Islet precursor cell (in vitro differentiated cells): ENCODE measurements at regions not wholly inside any gene's neighbourhood (a gene's known extent, or its start where the extent isn't known, plus 50 kb on each side); places are given as distances from the start of the nearest gene placed in this dataset.

Source experiments
- DNase-seq: peaks from one replicate; pipeline ENCODE4 v3.0.0-alpha.2; 2018

DNA sequence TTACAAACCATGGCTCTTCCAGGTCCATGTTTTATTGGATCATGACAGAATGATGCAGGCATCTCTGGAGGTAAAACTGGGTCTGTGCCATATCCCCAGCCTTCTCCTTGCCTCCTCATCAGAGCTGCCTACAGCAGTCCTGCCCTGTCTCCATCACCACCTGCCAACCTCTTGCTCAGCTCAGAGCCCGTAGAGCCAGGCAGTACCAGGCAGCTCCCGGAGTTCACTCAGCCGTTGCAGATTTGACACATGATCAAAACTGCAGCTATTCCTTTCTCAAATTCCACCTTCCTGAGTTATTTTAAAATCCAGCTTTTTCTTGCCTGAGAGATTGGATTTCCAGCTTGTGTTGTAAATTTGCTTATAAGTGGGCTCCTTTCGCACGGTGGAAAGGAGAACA is 218.2 kb upstream of the CELF4 start:
- no peak for DNase-seq

DNA sequence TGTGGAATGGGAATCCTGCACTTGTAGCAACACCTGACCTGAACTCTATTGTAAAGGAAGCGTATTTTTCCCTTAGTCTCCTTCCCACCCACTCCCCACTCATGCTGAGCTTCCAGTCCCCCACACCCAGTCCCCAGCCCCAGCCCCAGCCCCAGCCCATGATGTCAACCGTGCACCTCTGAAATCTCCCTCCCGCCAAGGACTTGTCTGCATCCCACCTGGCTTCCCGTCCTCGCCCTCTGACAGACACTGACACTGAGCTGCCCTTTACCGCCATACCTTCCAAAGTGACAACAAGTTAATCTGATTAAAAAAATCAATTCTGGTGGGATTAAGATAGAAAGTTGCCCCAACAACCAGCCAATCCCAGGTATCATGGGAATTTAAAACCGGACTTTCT is 213.6 kb upstream of the CELF4 start:
- no peak for DNase-seq

DNA sequence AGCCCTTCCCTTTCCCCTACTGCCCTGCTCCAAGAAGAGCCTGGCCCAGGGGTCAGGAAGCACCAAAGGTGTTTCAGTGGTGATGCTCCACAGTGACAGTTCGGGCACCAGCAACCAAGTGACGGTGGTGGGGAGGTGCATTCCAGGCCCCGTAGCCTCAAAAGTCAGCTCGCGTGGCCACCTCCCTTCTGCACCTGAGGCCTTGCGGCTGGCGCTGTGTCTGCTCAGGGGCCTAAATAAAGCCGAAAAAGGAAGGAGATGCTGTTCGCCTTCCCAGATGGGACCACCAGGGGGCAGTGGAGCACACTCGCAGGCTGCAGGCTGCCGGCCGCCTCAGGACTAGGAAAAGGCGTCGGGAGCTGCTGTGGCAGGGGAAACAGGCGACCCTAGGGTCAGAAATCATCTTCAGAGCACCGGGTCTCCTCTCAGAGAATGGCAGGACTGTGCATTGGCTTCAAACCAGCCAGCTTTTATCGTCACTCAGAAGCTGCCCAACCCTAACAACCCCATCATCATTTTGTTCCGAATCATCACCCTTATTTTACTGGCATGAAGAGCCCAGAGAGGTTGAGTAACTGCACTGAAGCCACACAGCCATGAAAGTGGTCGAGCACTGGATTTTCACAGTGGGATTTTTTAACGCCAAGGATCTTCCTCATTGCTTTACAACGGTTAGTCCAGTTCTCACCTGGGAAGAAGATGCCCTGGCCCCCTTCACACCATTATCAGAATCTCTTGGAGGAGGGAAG is 213.0 kb upstream of the CELF4 start:
- DNase-seq, result peak; percentile 88

DNA sequence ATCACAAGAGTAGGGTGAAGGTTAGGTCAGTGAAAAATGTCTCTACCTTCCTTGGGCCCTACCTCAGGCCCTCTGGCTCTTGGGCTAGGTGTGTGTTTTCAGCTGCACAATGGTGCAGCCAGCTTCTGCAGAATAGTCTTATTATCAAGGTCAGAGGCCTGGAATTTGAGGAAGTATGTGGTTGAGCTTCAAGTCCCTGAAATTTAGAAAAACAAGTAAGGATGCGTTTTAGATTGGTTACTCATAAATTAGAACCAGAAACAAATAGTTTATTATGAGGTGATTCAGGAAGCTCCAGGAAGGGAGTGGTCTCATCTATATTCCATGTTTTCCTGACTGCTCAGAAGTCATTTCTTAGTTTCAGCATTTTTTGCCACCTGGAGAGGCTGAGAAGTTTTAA is 204.2 kb upstream of the CELF4 start:
- no peak for DNase-seq

DNA sequence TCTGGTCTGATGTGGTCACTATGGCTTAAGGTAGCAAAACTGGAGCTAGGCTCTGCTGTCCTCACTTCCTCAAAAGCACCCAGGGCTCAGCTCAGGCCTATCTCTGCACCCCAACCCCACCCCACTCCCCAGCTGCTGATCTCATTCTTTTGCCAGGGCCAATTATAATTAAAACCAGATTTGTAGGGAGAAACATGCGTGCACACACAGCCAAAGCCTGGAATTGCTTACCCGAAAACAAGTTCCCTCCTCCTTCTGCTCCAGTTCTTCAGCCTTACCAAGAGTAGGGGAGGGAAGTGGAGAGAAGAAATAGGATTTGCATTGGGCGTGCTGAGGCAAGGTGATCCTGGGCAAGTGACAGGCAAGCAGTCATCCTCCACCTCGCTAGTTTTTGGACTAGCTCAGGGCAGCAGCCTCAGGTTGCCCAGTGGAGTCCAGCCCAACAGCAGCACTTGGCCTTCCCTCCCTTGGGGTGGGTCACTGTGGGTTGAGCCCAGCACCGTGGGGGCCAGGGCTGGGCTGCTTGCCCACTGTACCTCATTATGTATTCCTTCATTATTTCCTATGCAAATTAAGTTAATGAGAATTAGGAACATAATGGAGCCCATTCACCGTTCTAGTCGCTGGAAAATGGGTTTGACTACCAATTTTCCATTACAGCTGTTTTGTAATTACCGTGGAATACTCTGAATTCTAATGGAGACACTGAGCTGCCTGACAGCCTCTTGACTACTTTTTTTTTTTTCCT is 199.1 kb upstream of the CELF4 start:
- no peak for DNase-seq

DNA sequence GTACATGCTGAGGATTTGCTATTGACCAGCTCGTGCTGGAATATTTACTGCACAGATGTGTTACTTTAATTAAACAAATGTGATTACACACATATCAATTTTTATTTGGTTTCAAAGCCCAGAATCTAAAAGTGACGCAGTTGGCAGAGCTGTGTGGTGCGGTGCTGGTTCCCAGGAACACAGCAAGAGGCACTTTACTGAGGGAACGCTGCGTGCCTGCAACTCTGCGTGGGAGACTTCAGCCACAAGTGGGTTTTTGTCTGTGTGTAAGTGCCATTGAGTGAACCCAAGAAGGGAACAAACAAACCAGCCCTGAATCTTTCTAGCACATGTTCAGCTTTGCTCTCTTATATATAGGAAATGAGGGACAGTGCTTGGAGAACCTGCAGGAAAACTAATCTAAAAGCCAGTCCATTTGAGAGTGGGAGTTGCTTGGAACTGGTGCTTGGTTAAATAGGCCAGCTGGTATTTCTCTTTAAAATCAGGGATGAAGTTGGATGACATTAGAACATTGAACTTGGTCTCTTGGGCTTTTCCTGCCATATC is 196.6 kb upstream of the CELF4 start:
- DNase-seq, result no peak

DNA sequence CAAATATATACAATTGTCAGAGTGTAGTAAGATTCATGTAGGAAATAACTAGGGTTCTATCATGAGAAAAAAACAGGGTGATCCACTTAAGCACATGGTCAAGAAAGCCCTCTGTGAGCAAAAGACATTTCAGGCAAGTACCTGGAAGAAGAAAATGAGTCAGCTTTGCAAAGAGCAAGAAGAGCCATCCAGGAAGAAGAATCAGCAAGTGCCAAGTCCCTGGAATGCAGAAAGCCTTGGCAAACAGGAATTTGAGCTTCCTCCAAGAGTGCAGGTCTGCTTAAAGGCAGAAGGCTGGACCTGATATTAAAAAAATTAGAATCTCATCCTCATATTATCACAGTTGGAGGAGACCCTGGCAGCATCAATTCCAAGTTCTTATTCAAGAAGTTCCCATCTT is 188.5 kb upstream of the CELF4 start:
- no peak for DNase-seq

DNA sequence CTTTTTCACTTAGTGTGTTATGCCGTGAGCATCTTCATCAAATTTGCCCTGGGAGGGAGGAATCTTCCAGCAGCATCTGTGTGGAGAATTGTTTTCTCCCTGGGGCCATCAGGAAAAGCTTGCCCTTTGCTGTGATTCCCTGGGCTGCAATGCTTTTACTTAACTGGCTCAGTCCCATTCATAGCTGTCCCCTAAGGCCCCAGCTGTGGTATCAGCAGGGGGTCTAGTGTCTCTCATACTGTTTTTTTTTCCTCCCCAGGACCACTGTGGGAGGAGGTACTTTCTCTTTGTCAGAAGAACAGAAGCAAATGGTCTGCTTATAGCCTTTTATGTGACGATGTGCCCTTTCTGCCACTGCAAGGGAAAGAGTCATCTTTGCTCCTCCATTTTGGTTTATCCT is 176.8 kb upstream of the CELF4 start:
- DNase-seq, result no peak

DNA sequence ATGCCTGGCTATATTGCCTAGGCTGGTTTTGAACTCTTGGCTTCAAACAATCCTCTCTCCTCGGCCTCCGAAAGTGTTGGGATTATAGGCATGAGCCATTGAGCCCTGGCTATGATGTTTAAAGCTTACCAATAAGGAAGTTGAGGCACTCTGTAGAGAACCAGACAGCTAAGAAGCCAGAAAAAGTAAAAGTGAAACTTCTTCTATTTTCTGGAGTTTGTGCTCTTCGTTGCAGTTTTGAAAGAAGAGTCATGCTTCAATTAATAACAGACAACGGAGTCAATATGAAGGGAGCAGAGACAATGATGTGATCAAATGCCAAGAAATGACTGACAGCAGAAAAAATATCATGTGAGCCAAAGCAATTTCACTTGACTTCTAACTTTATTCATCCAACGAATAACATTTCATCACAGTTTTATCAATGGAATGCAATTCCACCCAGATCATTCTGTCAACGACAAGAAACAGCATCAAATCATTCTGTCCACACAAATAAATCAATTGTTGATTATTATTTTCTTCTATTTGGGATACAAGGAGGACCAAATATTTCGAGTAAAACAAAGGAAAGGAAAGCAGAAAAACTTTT is 175.5 kb upstream of the CELF4 start:
- no peak for DNase-seq

DNA sequence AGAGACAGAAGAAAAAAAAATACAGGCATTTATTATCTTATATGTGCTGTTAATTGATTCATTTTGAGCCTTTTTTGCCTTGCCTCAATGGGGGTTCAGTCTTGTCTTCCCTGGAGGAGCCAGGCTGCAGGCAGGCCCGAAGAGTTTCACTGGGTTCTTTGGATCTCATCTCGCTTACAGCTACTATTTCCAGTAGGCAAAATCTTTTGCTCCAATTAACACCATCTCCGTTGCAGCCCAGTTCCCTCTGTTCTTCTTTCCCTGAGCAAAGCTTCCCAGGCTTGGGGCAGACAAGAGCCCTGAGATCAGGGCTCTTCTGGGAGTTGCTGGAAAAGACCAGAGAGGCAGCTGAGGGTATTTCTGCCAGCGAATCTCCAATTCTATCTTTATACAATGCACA is 168.8 kb upstream of the CELF4 start:
- DNase-seq, result no peak

DNA sequence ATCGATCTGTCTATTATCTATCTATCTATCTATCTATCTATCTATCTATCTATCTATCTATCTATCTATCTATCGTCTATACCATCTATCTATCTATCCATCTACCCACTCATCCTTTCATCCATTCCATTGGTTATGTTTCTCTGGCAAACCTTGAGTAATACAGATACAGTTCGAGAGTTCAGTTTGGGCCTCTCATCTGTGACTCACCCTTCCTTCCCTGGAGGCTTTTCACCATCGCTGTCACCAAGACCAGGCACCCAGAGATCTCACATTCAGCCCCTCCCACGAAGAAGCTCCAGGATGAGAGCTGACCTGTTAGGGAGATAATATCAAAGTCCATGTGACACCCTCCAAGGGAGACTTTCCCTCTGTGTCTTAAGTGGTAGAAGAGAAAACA is 164.1 kb upstream of the CELF4 start:
- DNase-seq, result no peak

DNA sequence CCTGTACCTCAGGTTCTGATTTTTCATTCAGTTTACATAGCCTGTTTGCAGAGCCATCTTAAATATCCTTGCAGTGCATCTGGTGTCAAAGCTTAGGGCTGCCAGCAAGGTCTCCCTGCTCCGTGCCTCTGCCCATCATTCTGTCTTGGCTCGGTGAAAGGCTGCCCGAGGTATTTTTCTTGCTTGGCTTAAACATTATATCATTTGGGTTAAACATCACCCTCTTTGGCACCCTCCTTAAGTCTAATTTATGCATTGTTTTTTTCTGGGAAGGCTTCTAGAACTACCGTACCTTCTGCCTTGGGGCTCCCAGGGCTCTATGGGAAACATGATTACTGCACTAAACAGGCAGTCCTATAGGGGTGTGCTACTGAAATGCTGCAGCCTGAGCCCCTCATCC is 158.6 kb upstream of the CELF4 start:
- DNase-seq, result no peak

DNA sequence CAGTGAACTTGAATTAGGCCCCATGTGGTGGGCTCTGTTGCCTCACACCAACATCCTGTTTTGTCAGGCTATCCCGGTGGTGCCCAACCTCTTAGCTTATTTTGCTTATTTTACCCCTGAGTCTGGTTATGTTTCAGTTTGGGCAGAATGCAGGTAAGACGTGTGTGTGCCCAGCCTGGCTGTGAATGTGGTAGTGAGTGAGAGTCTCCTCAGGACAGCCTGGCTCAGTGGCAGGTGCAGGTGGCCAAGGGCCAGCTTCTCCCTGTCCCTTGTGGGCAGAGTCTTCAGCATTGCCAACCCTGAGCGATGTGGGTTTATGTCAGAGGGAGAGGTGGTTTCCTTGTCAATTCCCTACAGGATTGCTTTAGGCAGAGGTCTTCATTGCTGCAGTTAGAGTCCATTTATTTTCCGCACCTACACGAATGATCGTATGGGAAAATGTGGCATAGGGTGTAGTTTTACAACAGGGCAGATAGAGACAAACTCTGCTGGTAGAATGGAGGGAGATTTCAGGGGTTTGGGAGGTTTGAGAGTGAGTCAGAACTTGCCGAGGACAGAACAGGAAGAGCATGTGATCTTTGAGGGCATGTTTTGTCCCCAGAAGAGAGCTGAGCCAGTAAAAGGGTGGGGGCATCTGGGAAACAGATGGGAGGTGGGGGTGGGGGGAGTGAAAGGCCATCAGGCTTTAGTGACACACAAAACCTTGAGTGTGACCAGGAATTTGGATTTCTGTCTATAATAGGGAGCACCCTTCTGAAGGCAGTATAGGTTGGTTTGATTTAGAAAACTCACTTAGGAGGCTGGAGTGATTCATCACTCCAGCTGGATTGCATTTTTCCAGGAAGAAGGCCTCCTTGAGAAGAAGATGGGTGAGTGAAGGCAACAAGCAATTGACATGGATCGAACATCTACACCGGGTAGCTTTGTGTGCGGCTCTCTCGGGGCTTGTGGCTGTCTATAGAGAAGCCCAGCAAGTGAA is 156.2 kb upstream of the CELF4 start:
- DNase-seq, result no peak

DNA sequence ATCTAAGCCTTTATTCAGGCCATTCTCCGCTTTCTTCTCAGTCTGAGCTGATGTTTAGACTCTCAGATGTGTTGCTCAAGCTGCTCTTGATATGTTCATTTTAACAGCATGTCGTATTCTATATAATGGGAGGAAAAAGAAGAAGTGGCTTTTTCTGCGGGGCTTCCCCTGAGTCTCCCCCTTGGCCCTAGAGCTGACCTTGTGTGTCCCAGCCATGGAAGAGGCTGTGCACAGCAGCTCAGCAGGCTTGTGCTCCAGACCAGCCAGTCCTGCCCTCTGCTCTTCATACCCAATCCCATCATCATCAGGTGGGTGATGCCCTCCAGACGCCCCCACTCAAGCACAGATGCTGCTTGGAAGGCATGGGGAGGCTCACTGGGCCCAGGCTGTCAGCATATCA is 155.1 kb upstream of the CELF4 start:
- DNase-seq, result no peak

DNA sequence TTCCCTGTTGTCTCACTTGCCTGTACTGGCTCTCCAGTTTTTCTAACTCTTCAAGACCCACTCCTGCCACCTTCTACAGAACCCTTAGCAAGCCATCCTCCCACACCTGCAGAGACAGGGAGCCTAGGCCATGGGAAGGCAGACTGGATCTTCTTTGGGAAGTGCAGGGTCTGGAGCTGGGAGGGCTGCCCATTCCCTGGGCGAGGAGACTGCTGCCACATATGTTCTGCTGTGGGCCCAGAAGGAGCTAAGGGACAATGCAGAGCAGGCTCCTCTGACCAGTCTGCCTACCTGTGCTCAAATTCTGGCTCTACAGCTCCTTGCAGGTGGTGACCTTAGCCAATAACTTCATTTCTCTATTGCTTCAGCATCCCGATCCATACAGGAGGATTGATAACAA is 152.1 kb upstream of the CELF4 start:
- no peak for DNase-seq

DNA sequence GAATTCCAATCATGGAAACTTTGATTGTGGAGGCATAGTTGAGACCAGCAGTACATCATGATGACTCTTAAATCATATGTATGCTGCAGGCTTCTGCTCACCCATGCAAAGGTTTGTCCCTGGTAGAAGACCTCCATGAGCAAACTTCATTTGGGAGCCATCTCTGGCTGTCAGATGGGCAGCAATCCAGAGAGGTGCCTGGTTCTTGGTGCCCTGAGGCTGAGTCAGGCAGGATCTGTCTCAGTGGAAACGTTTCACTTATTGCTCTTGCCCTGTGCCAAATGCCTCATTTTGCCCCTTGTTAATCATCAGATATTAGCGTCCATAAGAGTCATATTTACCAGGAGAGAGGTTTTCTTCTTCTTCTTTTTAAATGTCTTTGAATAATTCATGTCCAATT is 151.5 kb upstream of the CELF4 start:
- no peak for DNase-seq

DNA sequence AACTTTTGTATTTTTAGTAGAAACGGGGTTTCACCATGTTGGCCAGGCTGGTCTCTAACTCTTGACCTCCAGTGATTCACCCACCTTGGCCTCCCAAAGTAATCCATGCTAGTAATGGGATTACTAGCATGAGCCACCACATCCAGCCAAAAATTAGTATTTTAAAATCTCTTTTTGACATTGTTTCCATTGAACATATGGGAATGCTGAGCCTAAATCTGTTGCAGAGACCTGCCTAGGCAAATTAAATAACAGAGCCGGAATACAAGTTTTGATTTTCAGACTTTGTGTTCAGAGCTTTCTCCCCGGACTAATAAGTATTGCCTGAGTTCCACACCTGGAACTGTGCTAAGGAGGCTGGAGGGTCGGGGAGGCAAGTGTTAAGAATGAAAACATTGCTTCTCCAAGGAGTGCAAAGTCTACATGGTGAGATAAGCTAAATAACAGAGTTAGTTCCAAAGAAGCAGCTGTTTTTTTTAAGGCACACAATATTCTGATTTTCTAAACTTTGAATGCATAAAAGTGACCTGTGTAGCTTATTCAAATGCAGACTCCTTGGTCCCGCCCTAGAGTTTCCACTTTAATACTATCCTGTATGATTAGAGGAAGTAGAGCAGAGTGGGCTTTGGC is 150.6 kb upstream of the CELF4 start:
- DNase-seq, result no peak

DNA sequence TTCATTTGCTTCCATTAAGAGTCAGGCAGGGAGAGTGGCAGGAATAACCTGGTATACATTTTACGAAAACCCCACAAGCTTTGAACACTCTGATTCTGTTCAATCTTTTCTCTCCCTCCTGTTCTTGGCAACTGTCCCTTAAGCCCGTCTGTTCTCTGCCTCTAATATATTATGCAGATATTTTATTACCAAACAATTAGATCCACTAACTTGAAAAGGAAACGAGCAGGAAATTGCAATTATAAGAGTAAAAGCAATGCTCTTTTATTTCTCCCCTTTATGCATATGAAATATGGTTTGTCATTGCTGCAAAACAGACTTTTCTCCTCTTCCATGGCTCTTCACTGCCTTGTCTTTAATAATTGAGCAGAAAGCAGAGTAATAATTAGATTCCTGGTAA is 149.1 kb upstream of the CELF4 start:
- DNase-seq, result no peak

DNA sequence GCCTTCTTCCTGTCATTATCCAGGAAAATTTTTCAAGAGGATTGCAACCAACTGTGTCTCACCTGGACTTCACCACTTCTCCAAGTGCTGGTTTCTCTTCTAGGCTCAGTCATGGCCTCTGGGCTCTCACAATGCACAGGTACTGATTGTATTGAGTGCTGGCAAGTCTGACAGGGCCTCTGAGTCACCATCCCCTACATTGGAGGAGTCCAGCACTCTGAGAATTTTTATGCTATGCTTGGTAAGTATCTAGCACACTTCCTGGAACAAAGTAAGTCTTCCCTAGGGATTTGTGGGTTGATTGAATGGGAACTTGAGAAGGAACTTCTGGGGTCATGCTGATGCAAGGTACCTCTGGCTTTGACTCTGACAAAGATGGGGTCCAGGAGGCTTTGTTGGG is 147.2 kb upstream of the CELF4 start:
- DNase-seq, result no peak

DNA sequence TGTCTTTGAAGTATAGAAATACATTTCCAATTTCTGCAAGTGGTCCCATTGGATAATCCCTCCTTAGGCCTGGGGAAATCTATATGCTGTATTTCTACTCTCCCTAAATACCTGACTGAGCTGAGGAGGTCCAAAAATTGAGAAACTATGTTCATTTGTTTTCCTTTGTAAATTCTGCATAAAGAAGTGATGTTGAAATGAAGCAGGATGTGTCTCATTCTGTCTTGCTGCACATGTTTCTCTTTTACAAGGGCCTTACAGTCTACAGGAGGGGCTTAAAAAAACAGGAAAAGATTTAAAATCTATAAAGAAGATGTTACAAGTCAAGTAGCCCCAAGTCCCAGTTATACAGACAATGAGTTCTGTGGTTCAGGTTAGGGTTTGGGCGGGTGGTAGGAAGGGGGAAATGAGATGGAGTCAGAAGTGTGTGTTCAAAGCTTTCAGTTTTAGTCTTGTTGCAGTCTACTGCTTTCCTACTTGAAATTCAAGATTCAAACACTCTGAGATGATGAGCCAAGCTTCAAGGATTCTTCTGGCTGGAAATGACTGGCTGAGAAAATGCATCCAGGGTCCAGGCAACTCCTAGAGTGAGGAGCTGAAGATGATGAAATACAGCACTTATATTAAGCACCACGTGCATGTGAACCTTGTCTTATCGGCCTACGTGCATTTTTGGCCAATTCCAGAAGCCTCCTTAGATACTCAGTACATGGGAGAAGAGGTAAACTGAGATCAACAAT is 146.3 kb upstream of the CELF4 start:
- no peak for DNase-seq

DNA sequence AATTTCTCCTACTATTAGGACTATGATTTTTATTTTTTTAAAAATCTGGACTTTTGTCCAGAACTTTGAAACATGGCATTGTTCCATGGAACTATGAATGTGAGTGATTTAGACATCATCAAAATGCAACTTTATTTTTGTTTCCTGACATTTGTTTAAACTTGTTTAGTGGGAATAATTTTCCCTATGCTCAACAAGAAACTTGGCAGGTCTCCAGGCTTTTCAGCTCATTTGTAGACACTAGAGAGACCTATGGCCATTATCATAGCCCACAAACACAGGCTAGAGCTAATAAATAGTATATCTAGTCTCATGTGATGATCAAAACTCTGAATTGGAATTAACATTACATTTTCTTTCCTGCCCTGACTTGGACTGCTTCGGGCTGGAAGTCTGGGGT is 145.1 kb upstream of the CELF4 start:
- DNase-seq, result no peak

DNA sequence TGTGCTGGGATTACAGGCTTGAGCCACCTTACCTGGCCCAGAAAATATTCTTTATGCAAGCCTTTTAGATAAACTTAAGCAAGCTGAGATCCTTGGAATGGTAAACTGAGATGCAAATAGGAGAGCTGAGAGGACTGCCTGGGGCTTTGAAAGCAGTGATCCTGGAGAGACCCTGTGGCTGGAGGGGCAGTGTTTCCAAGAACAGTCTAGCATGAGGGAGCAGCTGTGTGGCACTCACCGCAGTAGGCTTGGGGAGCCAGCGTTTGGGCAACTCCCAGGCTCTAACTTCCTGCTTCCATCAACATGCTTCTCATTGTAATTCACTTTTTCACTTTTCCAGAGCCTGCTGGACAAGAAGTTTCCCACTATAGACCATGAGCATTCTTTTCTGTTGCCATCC is 144.1 kb upstream of the CELF4 start:
- DNase-seq, result no peak
